ENCODE measurements at regions not wholly inside any gene's neighbourhood (a gene's known extent, or its start where the extent isn't known, plus 50 kb on each side); places are given as distances from the start of the nearest gene placed in this dataset.
"Not testable (repeated sequence)": the region's sequence is repeated elsewhere in the genome, so short reads cannot be mapped to it uniquely, and the experiment has no call there.

DNA sequence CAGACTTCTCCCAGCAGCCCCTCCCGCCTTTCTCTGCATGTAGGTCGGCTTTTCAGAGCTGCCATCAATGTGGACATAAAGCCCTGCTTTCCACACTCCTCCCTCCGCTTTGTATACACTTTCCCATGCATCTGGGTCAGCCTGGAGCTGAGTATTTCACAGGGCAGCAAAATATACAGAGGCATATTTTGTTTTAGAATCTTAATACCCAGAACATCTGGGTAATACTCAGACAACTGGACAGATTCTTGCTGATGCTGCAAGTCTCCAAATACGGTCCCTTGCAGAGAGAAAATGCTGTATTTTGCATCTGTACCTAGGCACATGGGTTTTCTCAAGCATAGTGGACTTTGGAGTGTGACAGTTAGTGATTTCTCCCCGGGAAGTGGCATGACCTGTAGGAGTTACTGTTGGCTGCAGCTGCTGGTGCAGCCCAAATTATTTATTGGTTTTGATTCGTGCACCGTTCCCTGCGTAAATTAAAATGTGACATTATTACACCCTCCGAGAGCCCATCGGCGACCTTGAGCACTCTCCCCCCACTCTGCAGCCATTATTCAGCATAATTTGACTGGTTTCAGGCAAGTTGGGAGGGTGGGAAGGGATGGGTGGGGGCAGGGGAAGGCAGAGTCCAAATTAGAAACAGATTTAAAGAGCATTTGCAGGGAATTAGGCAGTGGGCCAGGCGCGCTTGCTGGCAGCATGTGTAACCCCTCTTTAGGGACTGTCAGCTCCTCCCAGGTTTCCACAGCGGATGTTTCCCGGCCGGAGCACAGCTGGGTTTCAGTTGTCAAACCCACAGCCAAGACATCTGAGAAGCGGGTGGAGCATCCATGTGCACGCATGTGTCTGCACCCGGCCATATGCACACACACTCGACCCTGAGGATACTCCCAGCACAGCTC lies 100.8 kb downstream of the CPN2 start:
- no peak for DNase-seq

DNA sequence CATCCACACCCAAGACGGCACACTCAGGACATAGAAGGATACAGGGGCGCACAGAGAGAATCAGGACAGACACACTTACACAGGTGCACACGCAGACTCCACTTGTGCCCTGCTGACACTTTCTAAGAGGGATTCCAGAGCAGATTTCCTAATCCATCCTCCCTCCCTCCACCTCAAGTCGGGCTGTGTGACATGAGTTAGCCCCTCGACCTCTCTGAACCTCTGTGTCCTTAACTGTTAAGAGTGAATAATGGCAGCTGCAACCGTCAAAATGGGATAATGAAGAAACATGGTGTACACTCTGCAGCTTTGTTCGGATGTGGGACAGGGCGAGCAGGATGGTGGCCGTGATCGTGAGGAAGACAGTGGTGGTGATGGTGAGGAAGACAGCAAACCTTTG lies 100.1 kb downstream of the CPN2 start:
- DNase-seq = no peak

DNA sequence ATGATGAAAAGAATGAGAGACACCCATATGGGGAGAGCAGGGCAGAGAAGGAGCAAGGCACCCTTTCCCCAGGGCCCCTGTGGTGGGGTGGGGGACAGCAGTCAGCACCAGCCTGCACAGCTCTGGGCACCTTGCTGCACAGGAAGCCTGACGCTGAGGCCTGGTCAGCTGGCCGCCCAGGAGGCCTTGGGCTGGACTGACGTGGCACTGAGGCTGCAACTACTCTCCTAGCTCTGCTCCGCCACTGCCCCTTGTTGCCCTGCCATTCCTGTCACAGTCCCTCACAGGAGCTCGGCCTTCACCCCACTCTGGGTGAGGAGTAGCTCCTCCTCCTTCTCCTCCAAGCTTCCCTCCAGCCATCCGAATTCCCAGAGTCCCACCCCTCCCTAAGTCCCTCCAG lies 99.7 kb downstream of the CPN2 start:
- no peak for DNase-seq

DNA sequence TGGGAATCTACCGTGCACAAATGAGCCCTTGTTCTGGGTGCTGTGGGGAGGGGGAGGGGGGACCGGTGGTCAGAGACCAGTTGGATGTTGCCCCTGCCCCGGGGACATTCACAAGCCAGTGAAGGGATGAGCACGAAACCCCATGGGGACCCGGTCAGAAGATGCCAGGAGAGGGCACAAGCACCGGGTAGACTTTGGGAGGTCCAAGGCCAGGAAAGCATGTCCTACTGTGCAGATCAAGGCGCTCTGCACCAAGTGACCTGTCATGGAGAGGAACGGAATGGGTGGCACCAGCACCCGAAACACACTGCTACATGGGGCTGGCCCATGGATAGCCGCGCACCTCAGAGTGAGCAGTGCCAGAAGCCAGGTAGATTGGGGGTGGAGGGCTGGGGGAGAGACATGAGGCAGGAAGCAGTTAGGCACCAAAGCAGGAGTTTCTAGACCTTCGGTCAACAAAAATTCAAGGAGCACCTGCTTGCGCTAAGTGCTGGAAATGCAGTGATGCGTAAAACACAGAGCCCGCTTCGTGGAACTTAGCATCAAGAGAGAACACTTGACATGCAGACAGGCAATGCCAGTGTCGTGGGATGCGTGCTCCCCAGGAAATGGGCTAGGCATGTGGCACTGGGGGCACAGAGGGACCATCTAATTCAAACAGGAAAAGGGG lies 99.1 kb downstream of the CPN2 start:
- DNase-seq = no peak

DNA sequence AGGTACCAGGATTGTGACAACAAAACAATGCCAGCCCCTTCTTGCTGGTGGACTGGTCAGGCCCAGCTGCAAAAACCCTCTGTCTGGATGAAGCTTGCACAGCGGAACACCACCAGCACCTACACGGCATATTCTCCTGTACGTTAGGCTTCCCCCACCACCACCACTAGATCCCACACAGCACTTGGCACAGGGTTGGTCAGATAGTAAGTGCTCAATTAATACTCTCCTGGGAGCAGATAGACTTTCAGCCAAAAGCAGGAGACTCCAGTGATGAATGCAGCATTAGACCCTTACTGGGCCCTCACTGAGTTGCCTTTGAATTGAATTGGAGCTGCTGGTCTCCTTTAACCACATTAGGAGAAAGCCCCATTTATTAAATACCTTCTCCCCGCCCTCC lies 97.9 kb downstream of the CPN2 start:
- DNase-seq = no peak

DNA sequence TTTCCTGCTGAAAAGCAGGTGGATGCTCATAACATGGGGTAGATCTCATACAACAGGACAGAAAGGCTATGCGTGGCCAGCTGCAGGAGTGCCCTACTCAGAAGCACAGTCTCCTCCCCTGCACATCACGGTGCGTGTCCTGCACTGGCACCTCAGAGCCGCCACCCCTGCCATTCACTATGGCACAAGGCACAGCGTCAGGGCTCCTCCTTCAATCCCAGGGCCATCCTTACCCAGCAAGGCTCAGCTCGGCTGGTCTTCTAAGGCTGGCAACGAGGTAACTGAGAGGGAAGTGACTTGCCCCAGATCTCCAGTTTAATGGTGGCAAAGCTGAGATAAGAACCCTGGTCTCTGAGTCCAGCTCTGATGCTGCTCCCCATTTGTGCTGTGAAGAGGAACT lies 97.1 kb downstream of the CPN2 start:
- DNase-seq = no peak

DNA sequence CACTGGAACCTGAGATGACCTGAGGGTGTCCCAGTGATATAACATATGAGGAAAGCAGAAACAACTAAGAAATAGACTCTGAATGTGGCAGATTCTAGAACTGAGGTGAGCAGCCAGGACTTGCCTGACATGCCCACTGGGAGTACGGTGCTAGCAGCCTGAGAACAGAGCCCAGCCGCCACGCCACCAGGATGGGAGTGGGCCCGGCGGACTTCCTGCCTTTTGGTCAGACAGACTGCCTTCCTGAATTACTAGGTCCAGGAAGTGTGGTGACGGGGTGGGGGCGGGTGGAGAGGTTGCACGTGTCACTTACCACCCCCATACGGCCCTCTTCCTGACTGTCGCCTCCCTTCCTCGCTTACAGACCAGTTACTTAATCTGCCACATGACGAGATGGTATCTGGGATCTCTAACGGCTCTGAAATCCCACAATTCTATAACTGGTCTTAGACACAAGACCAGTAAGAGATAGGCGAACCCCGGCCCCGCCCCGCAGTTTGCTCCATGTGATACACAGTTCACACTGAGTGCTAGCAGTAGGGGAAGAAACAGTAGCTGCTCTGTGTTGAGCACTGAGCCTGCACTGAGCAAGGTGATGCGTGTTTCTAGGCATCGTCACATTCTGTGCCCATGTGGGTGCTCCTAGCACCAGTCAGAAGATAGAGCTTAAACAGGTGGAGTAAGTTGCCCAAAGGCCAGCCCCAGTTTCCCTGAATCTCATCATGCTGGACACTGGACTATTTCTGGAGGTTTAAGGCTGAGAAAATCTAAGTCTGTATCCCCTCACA lies 95.7 kb downstream of the CPN2 start:
- DNase-seq = no peak

DNA sequence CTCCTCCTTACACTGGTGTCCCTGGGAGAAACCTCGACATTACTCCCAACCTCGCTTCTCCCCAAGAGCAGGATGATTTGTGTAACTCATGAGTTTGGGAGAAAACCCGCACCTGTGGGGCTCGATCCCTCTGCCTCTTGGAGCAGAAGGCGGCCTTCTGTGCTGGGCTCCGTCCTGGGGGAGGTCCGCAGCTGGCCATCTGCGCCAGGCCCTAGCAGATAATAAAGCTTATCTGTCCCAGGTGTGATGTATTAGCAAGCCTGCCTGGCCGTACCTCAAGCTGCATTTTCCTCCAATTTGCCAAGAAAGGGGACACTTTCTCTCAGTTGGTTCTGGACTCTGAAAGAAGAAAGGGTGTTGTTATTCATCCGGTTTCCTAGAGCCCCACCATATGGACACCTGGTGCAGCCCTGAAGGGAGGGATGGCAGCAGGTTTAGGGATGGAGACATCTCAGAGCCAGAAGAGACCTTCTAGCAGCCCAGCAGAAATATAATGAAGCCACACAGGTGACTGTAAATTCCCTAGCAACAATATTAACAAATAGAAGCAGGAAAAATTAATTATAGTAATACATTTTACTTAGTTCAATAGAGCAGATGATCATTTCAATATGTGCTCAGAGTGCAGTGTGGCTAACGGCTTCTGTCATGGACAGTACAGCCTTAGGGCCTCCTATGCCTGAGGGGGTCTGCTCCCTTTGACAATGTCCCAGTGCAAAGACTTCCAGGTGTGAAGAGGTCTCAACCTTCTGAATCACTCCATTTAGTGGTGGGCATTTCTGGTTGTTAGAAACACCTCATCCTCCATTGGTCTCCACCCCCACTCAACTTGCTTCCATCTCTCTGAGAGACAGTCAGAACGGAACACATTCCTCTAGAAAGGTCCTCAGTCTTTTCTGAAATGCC lies 94.8 kb downstream of the CPN2 start:
- DNase-seq = no peak

DNA sequence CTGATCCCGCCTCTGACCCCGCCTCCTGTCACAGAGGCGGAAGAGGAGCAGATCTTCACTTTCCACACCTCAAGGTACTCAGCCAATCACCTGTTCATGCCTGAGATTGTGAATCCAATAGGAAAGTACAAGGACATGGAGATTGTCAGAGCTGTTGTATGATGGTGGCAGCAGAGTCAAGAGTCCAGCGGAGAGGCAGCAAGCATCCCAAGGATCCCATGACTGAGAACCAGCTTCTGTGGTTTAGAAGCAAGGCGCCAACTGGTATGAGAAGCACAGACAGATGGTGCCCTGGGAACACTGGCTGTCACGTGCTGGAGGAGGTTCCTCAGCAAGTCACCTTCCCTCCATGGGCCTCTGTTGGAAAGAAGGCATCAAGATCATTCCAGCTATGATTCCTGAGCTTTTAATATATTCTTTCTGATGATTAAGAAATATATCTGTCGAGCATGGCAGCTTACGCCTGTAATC lies 93.9 kb downstream of the CPN2 start:
- DNase-seq = no peak

DNA sequence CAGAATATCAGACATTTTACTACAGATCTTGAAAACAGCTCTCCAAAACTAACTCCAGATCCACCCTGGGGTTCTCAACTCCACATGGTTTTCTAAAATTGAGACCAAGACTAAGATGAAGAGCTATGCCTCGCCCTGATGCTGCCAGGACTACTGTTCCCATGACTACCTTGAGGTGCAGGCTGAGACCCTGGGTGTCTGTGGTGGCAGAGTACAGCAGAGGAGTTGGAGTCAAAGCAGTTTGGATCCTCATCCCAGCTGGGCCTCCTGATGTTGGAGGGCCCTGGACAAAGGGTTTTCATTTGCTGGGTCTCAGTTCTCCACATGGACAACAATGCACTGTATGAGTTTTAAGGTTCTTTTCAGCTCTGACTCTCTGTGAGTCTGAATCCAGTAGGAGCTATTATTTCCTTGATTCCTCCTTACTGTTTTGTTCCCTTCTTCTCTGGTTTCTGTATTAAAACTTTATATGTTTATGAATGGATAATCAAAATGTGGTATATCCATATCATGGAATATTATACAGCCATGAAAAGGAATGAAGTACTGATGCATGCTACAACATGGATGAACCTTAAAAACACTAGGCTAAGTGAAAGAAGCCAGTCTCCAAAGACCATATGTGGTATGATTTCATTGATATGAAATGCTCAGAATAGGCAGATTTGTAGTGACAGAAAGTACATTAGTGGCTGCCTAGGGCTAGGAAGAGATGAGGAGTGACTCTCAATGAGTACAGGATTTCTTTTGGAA lies 93.0 kb downstream of the CPN2 start:
- DNase-seq = no peak

DNA sequence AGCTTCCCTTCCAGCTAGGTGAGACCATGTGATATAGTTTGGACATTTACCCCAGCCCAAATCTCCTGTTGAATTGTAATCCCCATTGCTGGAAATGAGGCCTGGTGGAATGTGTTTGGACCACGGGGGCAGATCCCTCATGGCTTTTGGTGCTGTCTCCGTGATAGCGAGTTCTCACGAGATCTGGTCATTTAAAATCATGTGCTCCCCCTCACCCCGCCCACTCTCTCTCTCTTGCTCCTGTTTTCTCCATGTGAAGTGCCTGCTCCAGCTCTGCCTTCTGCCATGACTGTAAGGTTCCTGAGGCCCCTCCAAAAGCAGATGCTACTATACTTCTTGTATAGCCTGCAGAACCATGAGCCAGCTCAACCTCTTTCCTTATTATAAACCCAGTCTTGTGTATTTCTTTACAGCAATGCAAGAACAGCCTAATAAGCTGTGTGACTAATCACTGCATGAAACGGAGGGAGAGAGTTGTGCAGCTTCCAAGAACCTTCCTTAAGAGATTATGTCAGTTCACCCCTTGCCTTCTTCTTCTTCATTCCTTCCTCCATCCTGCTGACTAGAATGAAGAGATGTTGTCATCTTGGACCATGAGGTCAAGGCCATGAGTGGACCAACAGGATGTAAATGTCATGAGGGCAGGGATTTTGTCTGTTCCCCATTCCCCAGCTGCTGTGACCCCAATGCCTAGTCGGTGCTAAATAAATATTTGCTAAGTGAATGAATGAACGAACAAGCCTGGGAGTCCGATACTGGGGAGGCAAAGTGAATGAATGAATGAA lies 91.0 kb downstream of the CPN2 start:
- no peak for DNase-seq

DNA sequence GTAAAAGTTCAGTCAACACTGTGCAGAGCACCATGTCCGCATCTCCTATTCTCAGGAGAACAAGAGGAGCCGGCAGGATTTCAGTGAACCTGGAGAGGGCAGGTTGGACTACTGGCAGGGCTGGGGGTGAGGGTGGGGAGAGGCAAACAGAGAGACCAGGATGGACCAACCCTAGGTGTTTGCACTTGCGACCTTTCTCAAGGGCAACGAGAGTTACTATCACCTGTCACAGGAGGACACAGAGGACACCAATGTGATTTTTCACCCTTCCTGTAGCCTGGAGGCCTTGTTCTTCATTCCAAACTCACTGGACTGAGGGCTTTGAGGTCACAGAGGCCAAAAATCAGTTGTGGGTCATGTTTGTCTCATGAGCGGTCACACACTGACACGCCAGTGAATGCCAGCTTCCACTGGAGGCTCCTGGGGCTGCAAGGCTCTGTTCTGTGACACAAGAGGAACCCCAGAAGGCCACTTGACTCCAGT lies 89.5 kb downstream of the CPN2 start:
- no peak for DNase-seq

DNA sequence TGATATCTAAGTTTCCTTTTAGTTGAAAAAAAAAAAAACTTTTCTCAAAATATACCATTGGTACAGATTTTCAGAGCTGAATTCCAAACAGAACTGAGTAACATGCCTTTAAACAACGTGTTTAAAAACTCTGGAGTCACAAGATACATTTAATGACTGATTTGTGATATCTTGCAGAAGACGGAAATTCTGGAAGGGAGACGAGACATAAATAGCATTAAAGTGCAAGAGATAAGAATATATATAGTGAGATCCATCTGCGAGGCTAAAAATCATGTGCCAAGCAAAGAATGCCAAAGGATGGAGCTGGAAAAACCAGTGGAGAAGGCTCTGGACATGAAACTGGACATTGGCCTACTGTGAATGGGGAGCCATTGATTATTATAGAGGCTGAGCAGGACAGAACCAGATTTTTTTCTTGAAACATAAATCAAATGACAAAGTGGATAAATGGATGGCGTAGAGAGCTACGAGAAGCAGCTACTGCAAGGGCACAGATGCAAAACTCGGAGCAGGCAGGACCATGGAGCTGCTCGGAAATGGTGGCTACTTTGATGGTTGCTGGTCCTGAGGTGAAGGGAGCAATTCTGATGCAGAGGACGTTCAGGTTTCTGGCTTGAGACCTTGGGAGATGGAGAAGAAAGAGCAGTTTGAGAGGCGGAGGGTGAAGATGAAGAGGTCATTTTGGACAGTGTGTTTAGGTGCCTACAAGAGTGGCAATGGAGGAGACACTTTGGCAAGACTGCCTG lies 88.8 kb downstream of the CPN2 start:
- no peak for DNase-seq

DNA sequence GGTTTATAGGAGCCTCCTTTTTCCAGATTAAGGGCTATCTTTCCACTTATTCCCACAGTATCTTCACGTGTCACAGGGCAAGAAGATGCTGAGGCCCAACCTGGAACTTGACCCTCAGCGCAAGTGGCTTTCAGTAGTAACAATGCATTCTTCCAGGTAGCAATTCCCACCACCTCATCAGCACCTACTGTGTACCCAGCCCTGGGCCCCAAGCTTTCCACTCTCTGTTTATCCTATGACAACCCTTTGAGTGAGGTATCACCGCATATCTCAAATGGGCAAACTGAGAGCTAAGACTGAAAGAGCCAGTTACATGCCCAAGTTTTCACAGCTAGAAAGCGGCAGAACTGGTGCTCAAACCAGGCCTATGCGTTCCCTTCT lies 88.2 kb downstream of the CPN2 start:
- no peak for DNase-seq

DNA sequence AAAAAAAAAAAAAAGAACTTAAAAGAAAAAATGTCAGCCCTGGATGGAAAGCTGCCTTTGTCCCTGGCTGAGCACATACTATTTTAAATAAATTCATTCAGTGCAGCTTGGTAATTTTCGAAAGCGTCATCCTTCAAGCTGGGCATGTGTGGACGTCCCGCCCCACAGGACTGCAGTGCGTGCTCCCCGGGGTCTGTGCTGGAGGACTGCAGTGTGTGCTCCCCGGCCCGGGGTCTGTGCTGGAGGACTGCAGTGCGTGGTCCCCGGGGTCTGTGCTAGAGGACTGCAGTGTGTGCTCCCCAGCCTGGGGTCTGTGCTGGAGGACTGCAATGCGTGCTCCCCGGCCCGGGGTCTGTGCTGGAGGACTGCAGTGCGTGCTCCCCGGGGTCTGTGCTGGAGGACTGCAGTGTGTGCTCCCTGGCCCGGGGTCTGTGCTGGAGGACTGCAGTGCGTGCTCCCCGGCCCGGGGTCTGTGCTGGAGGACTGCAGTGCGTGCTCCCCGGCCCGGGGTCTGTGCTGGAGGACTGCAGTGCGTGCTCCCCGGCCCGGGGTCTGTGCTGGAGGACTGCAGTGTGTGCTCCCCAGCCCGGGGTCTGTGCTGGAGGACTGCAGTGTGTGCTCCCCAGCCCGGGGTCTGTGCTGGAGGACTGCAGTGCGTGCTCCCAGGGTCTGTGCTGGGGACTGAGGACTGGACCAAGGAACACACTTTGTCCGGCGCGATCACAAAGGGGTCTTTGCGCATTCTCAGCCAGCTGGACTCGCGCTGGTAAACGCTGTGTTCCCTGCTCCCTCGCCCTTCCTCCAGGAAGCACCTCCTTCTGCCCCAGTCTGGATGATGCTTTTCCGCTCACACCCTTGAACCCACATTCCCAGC lies 86.3 kb downstream of the CPN2 start:
- not testable (repeated sequence) for DNase-seq

DNA sequence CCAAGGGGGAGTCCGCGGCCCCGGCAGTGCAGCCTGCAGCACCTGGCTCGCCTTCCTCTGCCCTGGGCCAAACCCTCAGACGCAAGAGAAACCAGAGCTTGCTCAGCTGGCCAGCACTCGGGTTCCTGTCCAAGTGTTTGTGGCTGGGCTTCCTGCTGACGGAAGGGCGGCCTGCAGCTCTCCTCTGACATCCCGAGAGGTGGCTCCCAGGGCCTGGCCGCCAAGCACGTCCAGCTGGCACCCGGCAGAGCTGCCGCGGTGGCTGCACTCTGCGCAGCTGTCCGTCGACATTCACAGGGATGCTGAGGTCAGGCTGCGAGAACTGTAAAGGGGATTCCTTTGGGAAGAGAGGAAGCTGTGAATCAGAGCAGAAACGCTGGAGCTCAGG lies 85.6 kb downstream of the CPN2 start:
- DNase-seq = no peak

DNA sequence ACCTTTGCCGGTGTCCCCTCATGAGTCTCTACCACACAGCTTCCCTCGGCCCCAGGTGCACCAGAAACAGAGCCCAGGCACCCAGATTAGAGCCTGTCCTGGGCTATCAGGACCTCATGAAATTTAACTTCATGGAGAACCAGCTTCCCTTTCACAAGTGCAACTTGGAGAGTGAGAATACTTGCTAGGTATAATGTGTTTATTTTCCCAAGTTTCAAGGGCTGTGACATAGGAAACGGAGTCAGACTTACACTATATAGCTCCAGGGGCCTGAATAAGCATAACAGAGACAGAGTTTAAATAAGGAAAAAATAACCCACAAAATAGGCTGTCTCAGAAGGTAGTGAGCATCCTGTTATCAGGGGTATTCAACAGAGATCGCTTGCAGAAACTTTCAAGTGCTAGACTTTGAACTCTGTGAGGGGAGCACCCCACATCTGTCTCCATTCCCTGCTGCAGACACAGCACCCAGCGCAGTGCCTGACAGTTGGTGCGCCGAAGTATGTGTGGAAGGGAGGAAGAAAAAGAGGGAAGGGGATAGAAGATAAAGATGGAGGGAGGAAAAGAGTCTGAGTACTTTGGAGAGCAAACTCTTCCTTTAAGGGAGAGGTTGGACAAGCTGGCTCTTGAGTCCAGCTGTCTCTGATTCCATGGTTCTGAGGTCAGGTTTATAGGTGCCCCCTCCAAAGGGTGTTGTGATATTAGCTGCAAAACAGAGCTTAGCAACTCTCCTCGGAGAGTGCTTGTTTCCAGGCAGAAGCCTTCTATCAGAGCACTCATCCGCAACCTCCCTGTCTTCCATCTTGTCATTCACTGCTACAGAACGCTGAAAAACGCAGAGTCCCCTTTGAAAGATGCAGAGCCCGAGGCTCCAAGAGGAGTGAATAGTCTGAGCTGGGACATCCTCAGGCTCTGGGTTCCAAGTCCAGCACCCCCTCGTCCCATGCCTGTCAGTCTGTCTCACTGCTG lies 84.8 kb downstream of the CPN2 start:
- no peak for DNase-seq
